HG03103 (cell line): ENCODE measurements at regions not wholly inside any gene's neighbourhood (a gene's known extent, or its start where the extent isn't known, plus 50 kb on each side); places are given as distances from the start of the nearest gene placed in this dataset.
A peak's percentile ranks its signal among the peaks of the same experiment; 100 is the strongest.

Experiments
- ATAC-seq: cut with Tn5 transposase; IDR thresholded peaks from one replicate; pipeline ENCODE4 v1.9.1; 2021; ENCODE audit warnings: low read depth; ENCODE audit not compliant: unreplicated experiment

- ATAC-seq: no peak
Measured at GRCh38 chr5:89044674-89045200, 161.8 kb upstream of the MEF2C start.

GRCh38 chr5:89043676-89044075 lies 160.7 kb upstream of the MEF2C start:
- ATAC-seq: peak; percentile 61

GRCh38 chr5:89042746-89043145 lies 159.8 kb upstream of the MEF2C start:
- no peak for ATAC-seq

GRCh38 chr5:89041976-89042375 lies 159.0 kb upstream of the MEF2C start:
- no peak for ATAC-seq

GRCh38 chr5:89041249-89041779 lies 158.3 kb upstream of the MEF2C start:
- no peak for ATAC-seq

- no peak for ATAC-seq
Measured at GRCh38 chr5:89036704-89037489, 153.9 kb upstream of the MEF2C start.

GRCh38 chr5:89036166-89036565 lies 153.2 kb upstream of the MEF2C start:
- no peak for ATAC-seq

GRCh38 chr5:89034588-89034987 lies 151.6 kb upstream of the MEF2C start:
- ATAC-seq: no peak

GRCh38 chr5:89030798-89031197 lies 147.8 kb upstream of the MEF2C start:
- ATAC-seq: no peak

GRCh38 chr5:89028595-89029285 lies 145.8 kb upstream of the MEF2C start:
- no peak for ATAC-seq

- ATAC-seq: no peak
Measured at GRCh38 chr5:89024045-89024444, 141.1 kb upstream of the MEF2C start.

- ATAC-seq: no peak
Measured at GRCh38 chr5:89020926-89021610, 138.1 kb upstream of the MEF2C start.

GRCh38 chr5:89016741-89017303 lies 133.8 kb upstream of the MEF2C start:
- ATAC-seq: no peak

- no peak for ATAC-seq
Measured at GRCh38 chr5:89015409-89015808, 132.4 kb upstream of the MEF2C start.

- ATAC-seq: no peak
Measured at GRCh38 chr5:89011778-89012711, 129.1 kb upstream of the MEF2C start.

GRCh38 chr5:89010512-89010911 lies 127.5 kb upstream of the MEF2C start:
- no peak for ATAC-seq

- no peak for ATAC-seq
Measured at GRCh38 chr5:89008291-89008690, 125.3 kb upstream of the MEF2C start.

GRCh38 chr5:89005990-89006389 lies 123.0 kb upstream of the MEF2C start:
- no peak for ATAC-seq

- ATAC-seq: no peak
Measured at GRCh38 chr5:89004379-89004778, 121.4 kb upstream of the MEF2C start.
